ENCODE measurements at regions not wholly inside any gene's neighbourhood (a gene's known extent, or its start where the extent isn't known, plus 50 kb on each side); places are given as distances from the start of the nearest gene placed in this dataset.
"Not testable (repeated sequence)": the region's sequence is repeated elsewhere in the genome, so short reads cannot be mapped to it uniquely, and the experiment has no call there.

GRCh38 chr3:14057701-14058100 is 67.0 kb downstream of the CHCHD4 start:
- H3K9me3 Mint-ChIP-seq = peaks cover 6 to 10% of the 10 kb centered on the region in 2 donors
- H3K4me1 Mint-ChIP-seq (ENCODE audit: low read depth) = no peaks in the 10 kb centered on the region
- H3K27me3 Mint-ChIP-seq (ENCODE audit: low read depth) = no peaks in the 10 kb centered on the region
- no peak overlapping the region for H3K4me3 Mint-ChIP-seq
- H3K36me3 Mint-ChIP-seq (ENCODE audit: insufficient read depth in 2 of 2) = peaks cover 2 to 5% of the 10 kb centered on the region in 2 donors
- no peak for DNase-seq
- H3K27ac Mint-ChIP-seq = no peak overlapping the region
- no peak for ATAC-seq (replicated peaks in 1 of 2)

GRCh38 chr3:14047841-14048240 is 76.8 kb downstream of the CHCHD4 start:
- no peak for DNase-seq
- no peak for ATAC-seq (replicated peaks in 1 of 2)

GRCh38 chr3:14047027-14047426 is 77.6 kb downstream of the CHCHD4 start:
- no peaks in the 10 kb centered on the region for H3K9me3 Mint-ChIP-seq
- H3K4me1 Mint-ChIP-seq (ENCODE audit: low read depth) = no peaks in the 10 kb centered on the region
- no peaks in the 10 kb centered on the region for H3K36me3 Mint-ChIP-seq (ENCODE audit: insufficient read depth in 2 of 2)
- no peak overlapping the region for H3K27ac Mint-ChIP-seq
- no peak for ATAC-seq (replicated peaks in 1 of 2)
- no peak overlapping the region for H3K4me3 Mint-ChIP-seq
- DNase-seq = no peak
- H3K27me3 Mint-ChIP-seq (ENCODE audit: low read depth) = peaks cover 33% of the 10 kb centered on the region

More at GRCh38 chr3:14047841-14048240, 76.8 kb downstream of the CHCHD4 start:
- H3K4me3 Mint-ChIP-seq = no peak overlapping the region
- H3K4me1 Mint-ChIP-seq (ENCODE audit: low read depth) = no peaks in the 10 kb centered on the region
- H3K27me3 Mint-ChIP-seq (ENCODE audit: low read depth) = peaks cover 36% of the 10 kb centered on the region
- H3K9me3 Mint-ChIP-seq = no peaks in the 10 kb centered on the region
- H3K36me3 Mint-ChIP-seq (ENCODE audit: insufficient read depth in 2 of 2) = no peaks in the 10 kb centered on the region
- H3K27ac Mint-ChIP-seq = no peak overlapping the region

GRCh38 chr3:14042680-14043079 is 82.0 kb downstream of the CHCHD4 start:
- DNase-seq (no peak), ATAC-seq (replicated peaks in 1 of 2) (no peak)
- no peaks in the 10 kb centered on the region for H3K36me3 Mint-ChIP-seq (ENCODE audit: insufficient read depth in 2 of 2)
- H3K4me3 Mint-ChIP-seq = no peak overlapping the region
- H3K9me3 Mint-ChIP-seq = no peaks in the 10 kb centered on the region
- H3K27me3 Mint-ChIP-seq (ENCODE audit: low read depth) = peaks cover 40% of the 10 kb centered on the region
- H3K4me1 Mint-ChIP-seq (ENCODE audit: low read depth) = no peaks in the 10 kb centered on the region
- H3K27ac Mint-ChIP-seq = no peak overlapping the region

GRCh38 chr3:14039149-14039548 is 85.5 kb downstream of the CHCHD4 start:
- peaks cover 5% of the 10 kb centered on the region in 2 donors for H3K9me3 Mint-ChIP-seq
- no peak for ATAC-seq (replicated peaks in 1 of 2)
- no peak overlapping the region for H3K4me3 Mint-ChIP-seq

GRCh38 chr3:14037211-14037610 is 87.5 kb downstream of the CHCHD4 start:
- DNase-seq (no peak), ATAC-seq (replicated peaks in 1 of 2) (no peak)
- Mint-ChIP-seq H3K4me1 (ENCODE audit: low read depth) (no peaks in the 10 kb centered on the region), H3K9me3 (peaks cover 5% of the 10 kb centered on the region in 2 donors), H3K27ac (no peak overlapping the region), H3K4me3 (no peak overlapping the region), H3K27me3 (ENCODE audit: low read depth) (peaks cover 10% of the 10 kb centered on the region), H3K36me3 (ENCODE audit: insufficient read depth in 2 of 2) (peaks cover 2 to 7% of the 10 kb centered on the region in 2 donors)

More at GRCh38 chr3:14039149-14039548, 85.5 kb downstream of the CHCHD4 start:
- peaks cover 2 to 7% of the 10 kb centered on the region in 2 donors for H3K36me3 Mint-ChIP-seq (ENCODE audit: insufficient read depth in 2 of 2)
- no peak overlapping the region for H3K27ac Mint-ChIP-seq
- DNase-seq = no peak
- H3K4me1 Mint-ChIP-seq (ENCODE audit: low read depth) = no peaks in the 10 kb centered on the region
- peaks cover 10% of the 10 kb centered on the region for H3K27me3 Mint-ChIP-seq (ENCODE audit: low read depth)

GRCh38 chr3:14033023-14033422 is 91.6 kb downstream of the CHCHD4 start:
- Mint-ChIP-seq H3K27me3 (ENCODE audit: low read depth) (peaks cover 8% of the 10 kb centered on the region), H3K27ac (no peak overlapping the region), H3K9me3 (peaks cover 5 to 7% of the 10 kb centered on the region in 2 donors), H3K4me1 (ENCODE audit: low read depth) (peaks cover 5% of the 10 kb centered on the region), H3K4me3 (no peak overlapping the region), H3K36me3 (ENCODE audit: insufficient read depth in 2 of 2) (peaks cover 3 to 9% of the 10 kb centered on the region in 2 donors)
- DNase-seq (no peak), ATAC-seq (replicated peaks in 1 of 2) (no peak)

GRCh38 chr3:14031271-14031670 is 93.4 kb downstream of the CHCHD4 start:
- Mint-ChIP-seq H3K27ac (no peak overlapping the region), H3K4me1 (ENCODE audit: low read depth) (peaks cover 5% of the 10 kb centered on the region), H3K27me3 (ENCODE audit: low read depth) (peaks cover 8% of the 10 kb centered on the region), H3K36me3 (ENCODE audit: insufficient read depth in 2 of 2) (peaks cover 3 to 5% of the 10 kb centered on the region in 2 donors), H3K4me3 (no peak overlapping the region), H3K9me3 (peaks cover 2 to 3% of the 10 kb centered on the region in 2 donors)
- DNase-seq (no peak), ATAC-seq (replicated peaks in 1 of 2) (peak in 1 of 2 donors; percentile 47)

- not testable (repeated sequence) for H3K27me3 Mint-ChIP-seq (ENCODE audit: low read depth); H3K4me3 Mint-ChIP-seq; H3K36me3 Mint-ChIP-seq (ENCODE audit: insufficient read depth in 2 of 2); DNase-seq; H3K4me1 Mint-ChIP-seq (ENCODE audit: low read depth); H3K27ac Mint-ChIP-seq; ATAC-seq (replicated peaks in 1 of 2); H3K9me3 Mint-ChIP-seq
Observed at GRCh38 chr3:14029390-14029995, 95.2 kb downstream of the CHCHD4 start.

- peaks cover 19% of the 10 kb centered on the region for H3K27me3 Mint-ChIP-seq (ENCODE audit: low read depth)
- H3K9me3 Mint-ChIP-seq = peaks cover 8 to 13% of the 10 kb centered on the region in 2 donors
- H3K4me1 Mint-ChIP-seq (ENCODE audit: low read depth); H3K36me3 Mint-ChIP-seq (ENCODE audit: insufficient read depth in 2 of 2); ATAC-seq (replicated peaks in 1 of 2); H3K4me3 Mint-ChIP-seq; H3K27ac Mint-ChIP-seq; DNase-seq: not testable (repeated sequence)
Observed at GRCh38 chr3:14028122-14028521, 96.5 kb downstream of the CHCHD4 start.

GRCh38 chr3:14019459-14019858 is 105.2 kb downstream of the CHCHD4 start:
- Mint-ChIP-seq H3K27ac (no peak overlapping the region), H3K4me3 (no peak overlapping the region), H3K27me3 (ENCODE audit: low read depth) (peaks cover 20% of the 10 kb centered on the region), H3K4me1 (ENCODE audit: low read depth) (no peaks in the 10 kb centered on the region), H3K36me3 (ENCODE audit: insufficient read depth in 2 of 2) (peaks cover 5 to 15% of the 10 kb centered on the region in 2 donors), H3K9me3 (peaks cover 14 to 19% of the 10 kb centered on the region in 2 donors)
- ATAC-seq (replicated peaks in 1 of 2) (no peak), DNase-seq (no peak)

GRCh38 chr3:14016900-14017475 is 107.7 kb downstream of the CHCHD4 start:
- Mint-ChIP-seq H3K9me3 (peaks cover 4 to 8% of the 10 kb centered on the region in 2 donors), H3K4me3 (no peak overlapping the region), H3K27me3 (ENCODE audit: low read depth) (peaks cover 19% of the 10 kb centered on the region), H3K27ac (no peak overlapping the region), H3K36me3 (ENCODE audit: insufficient read depth in 2 of 2) (peaks cover 5 to 6% of the 10 kb centered on the region in 2 donors), H3K4me1 (ENCODE audit: low read depth) (no peaks in the 10 kb centered on the region)
- no peak for ATAC-seq (replicated peaks in 1 of 2)
- DNase-seq = no peak

GRCh38 chr3:14007006-14007405 is 117.7 kb downstream of the CHCHD4 start:
- H3K4me1 Mint-ChIP-seq (ENCODE audit: low read depth) = no peaks in the 10 kb centered on the region
- no peaks in the 10 kb centered on the region for H3K9me3 Mint-ChIP-seq
- no peak for ATAC-seq (replicated peaks in 1 of 2)
- H3K27me3 Mint-ChIP-seq (ENCODE audit: low read depth) = peaks cover 50% of the 10 kb centered on the region
- DNase-seq = no peak
- no peaks in the 10 kb centered on the region for H3K36me3 Mint-ChIP-seq (ENCODE audit: insufficient read depth in 2 of 2)
- no peak overlapping the region for H3K27ac Mint-ChIP-seq
- H3K4me3 Mint-ChIP-seq = no peak overlapping the region

- ATAC-seq (replicated peaks in 1 of 2) = no peak
- Mint-ChIP-seq H3K9me3 (no peaks in the 10 kb centered on the region), H3K27ac (no peak overlapping the region), H3K36me3 (ENCODE audit: insufficient read depth in 2 of 2) (no peaks in the 10 kb centered on the region), H3K4me1 (ENCODE audit: low read depth) (no peaks in the 10 kb centered on the region), H3K27me3 (ENCODE audit: low read depth) (peaks cover 22% of the 10 kb centered on the region), H3K4me3 (no peak overlapping the region)
- no peak for DNase-seq
Observed at GRCh38 chr3:14001136-14001535, 121.3 kb upstream of the WNT7A start.

Measured in activated T-cell treated with anti-CD3 and anti-CD28 coated beads, Interleukin-2, amount 50 U/mL, for 72 hours (primary cell).